RWPE2 (cell line): ENCODE measurements at regions not wholly inside any gene's neighbourhood (a gene's known extent, or its start where the extent isn't known, plus 50 kb on each side); places are given as distances from the start of the nearest gene placed in this dataset.
A peak's percentile ranks its signal among the peaks of the same experiment; 100 is the strongest.
"Not testable (repeated sequence)": the region's sequence is repeated elsewhere in the genome, so short reads cannot be mapped to it uniquely, and the experiment has no call there.

ENCODE experiments used
- ATAC-seq: fragments of 200-7000 bp; cut with Tn5 transposase; 3 replicates; pipeline ENCODE4 v1.9.1; 2021; ENCODE audit warnings: low read depth
- DNase-seq: peaks from one replicate; pipeline ENCODE4 v3.0.0-alpha.2; 2020; ENCODE audit warnings: low spot score
- H3K27ac ChIP-seq: fragments of 450-650 bp; 2 replicates; pipeline ENCODE4 v1.5.1; 2017; ENCODE audit warnings: mild to moderate bottlenecking; ENCODE audit not compliant: poor library complexity, severe bottlenecking
- H3K27me3 ChIP-seq: fragments of 250-450 bp; sonication (Bioruptor Pico); 2 replicates; pipeline ENCODE4 v1.5.1; 2021; ENCODE audit warnings: mild to moderate bottlenecking, moderate library complexity; ENCODE audit not compliant: insufficient read depth, poor library complexity, severe bottlenecking
- H3K36me3 ChIP-seq: fragments of 250-450 bp; sonication (Bioruptor Pico); 2 replicates; pipeline ENCODE4 v1.5.1; 2020; ENCODE audit warnings: low read depth, mild to moderate bottlenecking, moderate library complexity
- H3K4me1 ChIP-seq: fragments of 250-450 bp; sonication (Bioruptor Pico); 2 replicates; pipeline ENCODE4 v1.5.1; 2021; ENCODE audit warnings: mild to moderate bottlenecking, moderate library complexity; ENCODE audit not compliant: insufficient read depth, poor library complexity, severe bottlenecking
- H3K4me3 ChIP-seq: fragments of 250-450 bp; sonication (Bioruptor Pico); 2 replicates; pipeline ENCODE4 v1.5.1; 2021; ENCODE audit warnings: mild to moderate bottlenecking, moderate library complexity; ENCODE audit not compliant: severe bottlenecking
- H3K9me3 ChIP-seq: fragments of 250-450 bp; sonication (Bioruptor Pico); 2 replicates; pipeline ENCODE4 v1.5.1; 2021; ENCODE audit warnings: mild to moderate bottlenecking, moderate library complexity; ENCODE audit not compliant: severe bottlenecking
- CTCF ChIP-seq: fragments of 450-650 bp; IDR thresholded peaks from one replicate; pipeline ENCODE4 v1.5.1; 2017; ENCODE audit warnings: mild to moderate bottlenecking, moderate library complexity; ENCODE audit not compliant: poor library complexity, severe bottlenecking

- no peak overlapping the region for H3K4me3 ChIP-seq
- peaks cover 17% of the 10 kb centered on the region for H3K4me1 ChIP-seq
- peak overlapping the region; percentile 43 for H3K27ac ChIP-seq
- H3K9me3 ChIP-seq: no peaks in the 10 kb centered on the region
- no peak for ATAC-seq
- no peaks in the 10 kb centered on the region for H3K27me3 ChIP-seq
- no peak for DNase-seq
- H3K36me3 ChIP-seq: no peaks in the 10 kb centered on the region
- no peak for TF ChIP-seq CTCF
Measured at GRCh38 chr2:221997683-221998082, 301.1 kb downstream of the PAX3 start.

DNA sequence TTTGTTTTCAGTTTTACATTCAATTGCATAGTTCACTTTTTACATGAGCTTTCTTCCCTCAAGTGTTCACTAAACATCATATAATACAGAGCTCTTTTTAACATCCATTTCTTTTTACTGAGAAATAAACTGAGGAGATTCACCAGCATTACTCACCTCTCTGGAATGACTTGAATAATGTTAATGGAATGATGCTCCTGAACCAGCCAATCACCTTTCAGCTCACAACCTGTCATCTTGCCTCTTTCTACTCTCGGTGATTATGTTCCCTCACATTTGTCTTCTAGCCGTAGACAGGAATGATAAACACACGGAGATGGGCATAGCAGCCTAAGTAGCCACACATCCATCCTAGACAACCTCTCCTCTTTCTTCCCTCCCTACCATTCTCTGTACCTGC is 301.7 kb downstream of the PAX3 start:
- H3K27ac ChIP-seq: peak overlapping the region; percentile 43
- no peaks in the 10 kb centered on the region for H3K27me3 ChIP-seq
- DNase-seq (no peak), ATAC-seq (peak; percentile 88)
- no peak overlapping the region for H3K4me3 ChIP-seq
- TF ChIP-seq CTCF: no peak
- no peaks in the 10 kb centered on the region for H3K9me3 ChIP-seq
- no peaks in the 10 kb centered on the region for H3K36me3 ChIP-seq
- peaks cover 17% of the 10 kb centered on the region for H3K4me1 ChIP-seq

DNA sequence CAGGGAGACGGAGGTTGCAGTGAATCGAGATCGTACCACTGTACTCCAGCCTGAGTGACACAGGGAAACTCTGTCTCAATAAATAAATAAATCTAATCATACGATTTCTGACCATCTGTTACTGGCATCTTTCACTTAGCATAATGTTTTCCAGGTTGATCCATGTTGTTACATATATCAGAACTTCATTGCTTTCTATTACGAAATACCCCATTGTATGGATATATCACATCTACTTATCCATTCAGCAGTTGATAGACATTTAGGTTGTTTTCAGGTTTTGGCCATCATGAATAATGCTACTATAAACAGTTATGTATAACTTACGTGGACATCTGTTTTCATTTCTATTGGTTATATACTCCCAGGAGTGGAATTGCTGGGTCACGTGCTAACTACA is 303.9 kb downstream of the PAX3 start:
- H3K4me3 ChIP-seq: no peak overlapping the region
- no peaks in the 10 kb centered on the region for H3K9me3 ChIP-seq
- no peak overlapping the region for H3K27ac ChIP-seq
- peaks cover 10% of the 10 kb centered on the region for H3K4me1 ChIP-seq
- no peaks in the 10 kb centered on the region for H3K27me3 ChIP-seq
- ATAC-seq: no peak
- no peak for DNase-seq
- no peak for TF ChIP-seq CTCF
- H3K36me3 ChIP-seq: no peaks in the 10 kb centered on the region

GRCh38 chr2:221984376-221984775 is 314.4 kb downstream of the PAX3 start:
- not testable (repeated sequence) for H3K4me1 ChIP-seq, DNase-seq

DNA sequence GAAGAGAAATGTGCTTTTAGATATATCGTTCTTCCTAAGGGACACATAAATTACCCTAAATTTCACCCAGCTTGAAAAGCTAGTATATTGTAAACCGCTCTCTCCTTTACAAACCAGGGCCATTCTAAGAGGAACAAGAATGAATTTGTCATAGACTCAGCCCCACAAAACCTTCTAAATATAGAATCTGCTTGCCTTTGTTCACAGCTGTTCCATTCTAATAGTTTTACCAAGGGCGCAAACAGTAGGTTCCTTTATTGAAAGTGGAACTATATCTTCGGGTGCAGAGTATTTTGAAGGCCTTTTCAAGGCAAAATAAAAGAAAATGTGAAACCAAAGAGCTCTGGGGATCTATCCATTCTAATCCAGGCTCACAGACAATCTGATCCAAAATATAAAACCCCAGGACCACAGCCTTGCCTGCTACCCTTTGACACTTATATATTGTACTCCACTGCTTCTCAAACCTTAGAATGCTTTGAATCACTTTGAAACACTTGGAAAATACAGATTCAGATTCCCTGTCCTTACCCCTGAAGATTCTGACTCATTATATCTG is 316.8 kb downstream of the PAX3 start:
- H3K36me3 ChIP-seq: no peaks in the 10 kb centered on the region
- peaks cover 4% of the 10 kb centered on the region for H3K27me3 ChIP-seq
- no peak overlapping the region for H3K27ac ChIP-seq
- ATAC-seq (no peak), DNase-seq (no peak)
- no peaks in the 10 kb centered on the region for H3K4me1 ChIP-seq
- TF ChIP-seq CTCF: no peak
- H3K4me3 ChIP-seq: no peak overlapping the region
- no peaks in the 10 kb centered on the region for H3K9me3 ChIP-seq

More at GRCh38 chr2:221984376-221984775, 314.4 kb downstream of the PAX3 start:
- not testable (repeated sequence) for H3K9me3 ChIP-seq, H3K27me3 ChIP-seq, H3K4me3 ChIP-seq, ATAC-seq, H3K36me3 ChIP-seq, H3K27ac ChIP-seq
